SK-N-SH treated with all-trans-retinoic acid at 6 μM for 48 hours (cell line): ENCODE measurements at regions not wholly inside any gene's neighbourhood (a gene's known extent, or its start where the extent isn't known, plus 50 kb on each side); places are given as distances from the start of the nearest gene placed in this dataset.

ENCODE experiments used
- ATAC-seq: fragments of 200-7000 bp; cut with Tn5 transposase; 3 replicates; pipeline ENCODE4 v1.9.1; 2020; ENCODE audit warnings: mild to moderate bottlenecking, moderate library complexity
- ARNTL ChIP-seq: fragments of 450-650 bp; formaldehyde crosslinking; IDR thresholded peaks from 2 replicates; pipeline ENCODE4 v1.5.0; 2020; ENCODE audit warnings: low read depth, mild to moderate bottlenecking, moderate library complexity, borderline replicate concordance
- BACH2 ChIP-seq: fragments of 250-450 bp; sonication (Bioruptor Pico); IDR thresholded peaks from 2 replicates; pipeline ENCODE4 v1.9.0; 2021; ENCODE audit warnings: mild to moderate bottlenecking, borderline replicate concordance
- CREB5 ChIP-seq: fragments of 250-450 bp; sonication (Bioruptor Pico); IDR thresholded peaks from 2 replicates; pipeline ENCODE4 v1.5.1; 2020; ENCODE audit warnings: low read depth, mild to moderate bottlenecking, moderate library complexity
- CSDC2 ChIP-seq: fragments of 250-450 bp; sonication (Bioruptor Pico); IDR thresholded peaks from 2 replicates; pipeline ENCODE4 v1.5.0; 2020; ENCODE audit warnings: mild to moderate bottlenecking, moderate library complexity
- CSRNP3 ChIP-seq: fragments of 250-450 bp; sonication (Bioruptor Pico); IDR thresholded peaks from 2 replicates; pipeline ENCODE4 v1.5.1; 2021; ENCODE audit warnings: mild to moderate bottlenecking, moderate library complexity
- ESRRG ChIP-seq: fragments of 250-450 bp; sonication (Bioruptor Pico); IDR thresholded peaks from 2 replicates; pipeline ENCODE4 v1.6.1; 2021; ENCODE audit warnings: mild to moderate bottlenecking
- GLIS3 ChIP-seq: fragments of 250-450 bp; sonication (Bioruptor Pico); IDR thresholded peaks from 2 replicates; pipeline ENCODE4 v1.5.0; 2020; ENCODE audit warnings: mild to moderate bottlenecking, moderate library complexity
- ISL1 ChIP-seq: fragments of 250-450 bp; sonication (Bioruptor Pico); IDR thresholded peaks from 2 replicates; pipeline ENCODE4 v2.1.2; 2022; ENCODE audit warnings: mild to moderate bottlenecking, moderate library complexity
- OSR1 ChIP-seq: fragments of 250-450 bp; sonication (Bioruptor Pico); IDR thresholded peaks from 2 replicates; pipeline ENCODE4 v1.8.0; 2022; ENCODE audit warnings: moderate library complexity, mild to moderate bottlenecking, inconsistent platforms
- PATZ1 ChIP-seq: fragments of 250-450 bp; sonication (Bioruptor Pico); IDR thresholded peaks from 2 replicates; pipeline ENCODE4 v1.8.0; 2020; ENCODE audit warnings: mild to moderate bottlenecking, moderate library complexity, borderline replicate concordance
- POU6F1 ChIP-seq: fragments of 250-450 bp; sonication (Bioruptor Pico); IDR thresholded peaks from 2 replicates; pipeline ENCODE4 v1.8.0; 2021; ENCODE audit warnings: low read depth, mild to moderate bottlenecking, moderate library complexity, borderline replicate concordance
- PPARA ChIP-seq: fragments of 250-450 bp; sonication (Bioruptor Pico); IDR thresholded peaks from 2 replicates; pipeline ENCODE4 v1.5.0; 2020; ENCODE audit warnings: mild to moderate bottlenecking, borderline replicate concordance
- RARB ChIP-seq: fragments of 250-450 bp; sonication (Bioruptor Pico); IDR thresholded peaks from 2 replicates; pipeline ENCODE4 v1.8.0; 2021; ENCODE audit warnings: mild to moderate bottlenecking, moderate library complexity
- SNAI2 ChIP-seq: fragments of 250-450 bp; sonication (Bioruptor Pico); IDR thresholded peaks from 2 replicates; pipeline ENCODE4 v1.5.0; 2020; ENCODE audit warnings: mild to moderate bottlenecking, moderate library complexity
- TCF4 ChIP-seq: fragments of 250-450 bp; sonication (Bioruptor Pico); IDR thresholded peaks from 2 replicates; pipeline ENCODE4 v1.8.0; 2021; ENCODE audit warnings: mild to moderate bottlenecking, moderate library complexity, borderline replicate concordance
- TOX ChIP-seq: fragments of 250-450 bp; sonication (Bioruptor Pico); IDR thresholded peaks from 2 replicates; pipeline ENCODE4 v1.8.0; 2021; ENCODE audit warnings: mild to moderate bottlenecking, moderate library complexity, borderline replicate concordance
- TSHZ2 ChIP-seq: fragments of 250-450 bp; sonication (Bioruptor Pico); IDR thresholded peaks from 2 replicates; pipeline ENCODE4 v1.5.0; 2020; ENCODE audit warnings: mild to moderate bottlenecking, moderate library complexity
- ZFP3 ChIP-seq: fragments of 250-450 bp; sonication (Bioruptor Pico); IDR thresholded peaks from 2 replicates; pipeline ENCODE4 v1.5.0; 2020; ENCODE audit warnings: mild to moderate bottlenecking, moderate library complexity
- ZFP30 ChIP-seq: fragments of 450-650 bp; formaldehyde crosslinking; IDR thresholded peaks from 2 replicates; pipeline ENCODE4 v1.5.0; 2022; ENCODE audit warnings: mild to moderate bottlenecking, moderate library complexity
- ZNF8 ChIP-seq: fragments of 450-650 bp; formaldehyde crosslinking; IDR thresholded peaks from 2 replicates; pipeline ENCODE4 v1.5.0; 2020; ENCODE audit warnings: mild to moderate bottlenecking, moderate library complexity

GRCh38 chr13:53638040-53638439 lies 609.4 kb downstream of the OLFM4 start:
- no peak for TF ChIP-seq TCF4 (CRISPR knock-in tag)
- TF ChIP-seq ZFP3 (CRISPR knock-in tag): no peak
- no peak for TF ChIP-seq GLIS3 (CRISPR knock-in tag)
- TF ChIP-seq CSRNP3 (CRISPR knock-in tag): no peak
- no peak for TF ChIP-seq SNAI2 (CRISPR knock-in tag)
- TF ChIP-seq PPARA (CRISPR knock-in tag): no peak
- no peak for TF ChIP-seq CREB5 (CRISPR knock-in tag)
- no peak for ATAC-seq

GRCh38 chr13:53642306-53642705 lies 613.7 kb downstream of the OLFM4 start:
- no peak for TF ChIP-seq OSR1 (CRISPR knock-in tag)
- no peak for TF ChIP-seq PATZ1 (CRISPR knock-in tag)
- no peak for TF ChIP-seq POU6F1
- TF ChIP-seq TOX (CRISPR knock-in tag): no peak
- no peak for TF ChIP-seq ARNTL (CRISPR knock-in tag)
- TF ChIP-seq RARB (CRISPR knock-in tag): no peak
- TF ChIP-seq CSDC2: no peak
- TF ChIP-seq ZFP30 (CRISPR knock-in tag): no peak
- no peak for TF ChIP-seq CREB5 (CRISPR knock-in tag)
- TF ChIP-seq TSHZ2: no peak
- TF ChIP-seq BACH2 (CRISPR knock-in tag): no peak
- TF ChIP-seq PPARA (CRISPR knock-in tag): no peak
- TF ChIP-seq ISL1 (CRISPR knock-in tag): no peak
- no peak for TF ChIP-seq ZNF8
- TF ChIP-seq TCF4 (CRISPR knock-in tag): no peak
- TF ChIP-seq CSRNP3 (CRISPR knock-in tag): no peak
- no peak for TF ChIP-seq ESRRG (CRISPR knock-in tag)
- no peak for TF ChIP-seq GLIS3 (CRISPR knock-in tag)
- ATAC-seq: no peak
